HFFc6 (cell line): ENCODE measurements at regions not wholly inside any gene's neighbourhood (a gene's known extent, or its start where the extent isn't known, plus 50 kb on each side); places are given as distances from the start of the nearest gene placed in this dataset.

Experiments used
- DNase-seq: peaks from one replicate; pipeline ENCODE4 v3.0.0-alpha.2; 2018
- H3K27ac Mint-ChIP-seq: 2 replicates; pipeline ENCODE4 v1.8.0; 2020; ENCODE audit warnings: mild to moderate bottlenecking, mixed read lengths
- H3K27me3 Mint-ChIP-seq: 2 replicates; pipeline ENCODE4 v1.8.0; 2021; ENCODE audit warnings: mild to moderate bottlenecking, moderate library complexity, mixed read lengths; ENCODE audit not compliant: insufficient read depth
- H3K36me3 Mint-ChIP-seq: 2 replicates; pipeline ENCODE4 v1.8.0; 2021; ENCODE audit warnings: low read depth, mixed read lengths
- H3K4me1 Mint-ChIP-seq: 2 replicates; pipeline ENCODE4 v1.8.0; 2020; ENCODE audit warnings: low read depth, mixed read lengths
- H3K4me3 Mint-ChIP-seq: 2 replicates; pipeline ENCODE4 v1.8.0; 2020; ENCODE audit warnings: mild to moderate bottlenecking, moderate library complexity, mixed read lengths
- H3K9me3 Mint-ChIP-seq: 2 replicates; pipeline ENCODE4 v1.8.0; 2020; ENCODE audit warnings: mild to moderate bottlenecking, mixed read lengths
- CTCF ChIP-seq: fragments of 200-600 bp; sonication (generic); IDR thresholded peaks from 2 replicates; pipeline ENCODE4 v1.5.0; 2021; ENCODE audit warnings: antibody characterized with exemption, mild to moderate bottlenecking

DNA sequence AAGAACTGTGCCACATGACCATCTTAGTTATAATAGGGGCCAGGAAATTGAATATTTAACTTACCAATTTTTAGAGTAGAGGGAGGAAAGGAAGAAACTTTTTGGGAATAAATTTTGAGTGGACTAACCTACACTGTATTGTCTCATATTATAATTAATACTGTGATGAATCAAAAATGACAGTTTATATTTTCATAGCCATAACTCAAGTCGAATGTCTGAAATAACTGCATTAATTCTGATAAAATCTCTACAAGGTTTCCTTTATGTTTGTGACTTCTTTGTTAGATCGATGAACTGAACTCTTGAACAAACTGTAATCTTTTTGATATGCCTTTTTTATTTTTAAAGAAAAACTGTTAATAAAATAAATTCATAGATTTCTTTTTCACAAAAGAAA is 132.8 kb upstream of the DPH6 start:
- DNase-seq: no peak
- Mint-ChIP-seq H3K9me3 (no peaks in the 10 kb centered on the region), H3K4me3 (no peak overlapping the region), H3K27ac (no peak overlapping the region), H3K27me3 (no peaks in the 10 kb centered on the region), H3K4me1 (peaks cover 17% of the 10 kb centered on the region), H3K36me3 (no peaks in the 10 kb centered on the region)
- TF ChIP-seq CTCF: no peak

DNA sequence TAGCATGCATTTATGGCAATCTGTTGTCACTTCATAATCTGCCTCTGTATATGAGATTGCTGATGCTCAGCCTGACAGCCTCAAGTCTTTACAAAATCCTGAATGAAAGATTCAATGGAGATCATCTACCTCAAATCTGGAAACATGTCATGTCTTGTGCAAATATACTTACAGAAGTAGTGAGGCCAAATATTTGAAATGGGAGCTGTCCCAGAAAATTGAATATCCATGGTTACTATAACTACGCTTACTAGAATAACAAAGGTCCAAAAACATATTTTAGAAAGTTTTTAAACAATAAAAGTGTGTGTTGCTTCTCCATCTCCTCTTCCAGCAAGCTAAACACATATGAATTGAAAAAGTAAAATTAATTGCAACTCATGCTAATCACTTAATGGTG is 133.2 kb upstream of the DPH6 start:
- no peak for TF ChIP-seq CTCF
- no peaks in the 10 kb centered on the region for H3K27me3 Mint-ChIP-seq
- DNase-seq: no peak
- no peaks in the 10 kb centered on the region for H3K9me3 Mint-ChIP-seq
- H3K27ac Mint-ChIP-seq: no peak overlapping the region
- no peak overlapping the region for H3K4me3 Mint-ChIP-seq
- H3K36me3 Mint-ChIP-seq: no peaks in the 10 kb centered on the region
- peaks cover 17% of the 10 kb centered on the region for H3K4me1 Mint-ChIP-seq

DNA sequence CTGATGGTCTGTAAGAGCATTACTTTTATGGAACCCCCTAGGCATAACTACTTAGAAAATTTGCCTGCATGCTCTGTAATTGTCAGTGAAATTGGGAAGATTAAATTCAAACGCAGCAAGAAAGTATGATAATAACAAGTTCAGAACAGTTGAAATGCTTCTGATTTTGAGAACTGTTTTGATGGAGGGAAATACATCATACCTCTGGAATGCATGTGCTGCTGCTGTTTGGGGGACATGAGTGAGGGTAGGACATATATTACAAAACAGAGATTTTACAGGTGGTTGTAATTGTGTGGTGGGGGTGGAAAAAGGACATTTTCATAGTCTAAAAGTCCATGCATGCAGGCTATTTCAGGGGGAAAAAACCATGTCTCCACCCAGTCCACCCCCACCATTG is 135.0 kb upstream of the DPH6 start:
- DNase-seq: no peak
- peaks cover 10% of the 10 kb centered on the region for H3K4me1 Mint-ChIP-seq
- no peaks in the 10 kb centered on the region for H3K27me3 Mint-ChIP-seq
- H3K4me3 Mint-ChIP-seq: no peak overlapping the region
- no peaks in the 10 kb centered on the region for H3K36me3 Mint-ChIP-seq
- H3K27ac Mint-ChIP-seq: no peak overlapping the region
- no peak for TF ChIP-seq CTCF
- no peaks in the 10 kb centered on the region for H3K9me3 Mint-ChIP-seq

GRCh38 chr15:35686347-35686746 is 140.4 kb upstream of the DPH6 start:
- Mint-ChIP-seq H3K36me3 (no peaks in the 10 kb centered on the region), H3K27me3 (no peaks in the 10 kb centered on the region; the same call in 1 of the 2 replicates), H3K27ac (no peak overlapping the region), H3K4me1 (peaks cover 15% of the 10 kb centered on the region), H3K4me3 (no peak overlapping the region), H3K9me3 (no peaks in the 10 kb centered on the region)
- no peak for TF ChIP-seq CTCF
- DNase-seq: no peak

GRCh38 chr15:35689266-35689665 is 143.3 kb upstream of the DPH6 start:
- Mint-ChIP-seq H3K4me3 (no peak overlapping the region), H3K9me3 (no peaks in the 10 kb centered on the region), H3K27me3 (no peaks in the 10 kb centered on the region; the same call in 1 of the 2 replicates), H3K36me3 (no peaks in the 10 kb centered on the region), H3K4me1 (peaks cover 38% of the 10 kb centered on the region), H3K27ac (no peak overlapping the region)
- DNase-seq: no peak
- TF ChIP-seq CTCF: no peak

DNA sequence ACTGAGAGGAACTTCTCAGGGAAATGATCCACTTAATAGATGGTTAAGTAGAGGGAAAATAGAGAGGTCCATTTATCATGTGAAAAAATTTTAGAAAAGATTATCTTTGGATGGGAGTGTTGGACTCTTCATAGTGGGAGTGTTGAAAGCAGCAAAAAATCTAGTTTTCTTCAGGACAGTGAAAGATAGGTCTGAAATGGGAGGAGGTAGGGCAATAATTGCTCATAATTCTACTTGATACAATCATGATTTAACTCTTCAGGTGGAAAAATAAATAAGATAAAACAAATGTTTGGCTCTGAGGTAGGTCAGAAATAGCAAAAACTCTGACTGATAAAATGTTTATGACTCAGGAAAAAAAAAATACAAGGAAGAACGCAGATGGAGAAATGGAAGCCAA is 144.1 kb upstream of the DPH6 start:
- H3K9me3 Mint-ChIP-seq: no peaks in the 10 kb centered on the region
- no peak for DNase-seq
- H3K27me3 Mint-ChIP-seq: no peaks in the 10 kb centered on the region; the same call in 1 of the 2 replicates
- no peak overlapping the region for H3K27ac Mint-ChIP-seq
- no peak overlapping the region for H3K4me3 Mint-ChIP-seq
- TF ChIP-seq CTCF: no peak
- no peaks in the 10 kb centered on the region for H3K36me3 Mint-ChIP-seq
- H3K4me1 Mint-ChIP-seq: peaks cover 38% of the 10 kb centered on the region
